HEK293 (cell line): ENCODE measurements at regions not wholly inside any gene's neighbourhood (a gene's known extent, or its start where the extent isn't known, plus 50 kb on each side); places are given as distances from the start of the nearest gene placed in this dataset.
"Not testable (repeated sequence)": the region's sequence is repeated elsewhere in the genome, so short reads cannot be mapped to it uniquely, and the experiment has no call there.

Experiments used
- CTCF ChIA-PET: fragments of 350-600 bp; formaldehyde crosslinking; extraction: SDS; loops from one replicate; lab custom pipeline; 2021; ENCODE audit warnings: antibody characterized with exemption; lab: Yijun Ruan, JAX
- POLR2A ChIA-PET: fragments of 300-600 bp; formaldehyde crosslinking; extraction: SDS; loops from one replicate; lab custom pipeline; 2020; ENCODE audit warnings: antibody characterized with exemption, inconsistent platforms; lab: Yijun Ruan, JAX
- H3K27ac ChIP-seq: fragments of 200-500 bp; sonication (Bioruptor generic); 2 replicates; pipeline ENCODE4 v1.5.1; 2014; ENCODE audit warnings: low read depth, low read length, control low read depth, inconsistent platforms; ENCODE audit errors: extremely low read depth
- H3K36me3 ChIP-seq, 2 experiments: fragments of 200-500 bp in 1 of 2; sonication (Bioruptor generic) in 1 of 2; 1 replicate in 1 of 2; 2 replicates in 1 of 2; pipeline ENCODE4 v1.5.1; 2014 to 2017; ENCODE audit warnings: inconsistent platforms in 2 of 2, low read length in 2 of 2; ENCODE audit not compliant: control insufficient read depth in 2 of 2, insufficient read depth in 1 of 2
- H3K4me1 ChIP-seq: fragments of 200-500 bp; sonication (Bioruptor generic); 2 replicates; pipeline ENCODE4 v1.5.1; 2014; ENCODE audit warnings: mild to moderate bottlenecking, low read length, inconsistent platforms; ENCODE audit not compliant: control insufficient read depth, insufficient read depth
- H3K4me3 ChIP-seq: 2 replicates; pipeline ENCODE4 v1.5.1; 2011; ENCODE audit warnings: low read depth, mild to moderate bottlenecking, control low read depth, low read length, moderate library complexity
- H3K9me3 ChIP-seq: fragments of 200-500 bp; sonication (Bioruptor generic); 2 replicates; pipeline ENCODE4 v1.5.1; 2014; ENCODE audit warnings: low read depth, low read length, inconsistent platforms; ENCODE audit not compliant: control insufficient read depth, insufficient read depth
- IKZF3 ChIP-seq: fragments of 450-650 bp; IDR thresholded peaks from 2 replicates; pipeline ENCODE4 v1.5.0; 2018; ENCODE audit warnings: missing biosample characterization, mild to moderate bottlenecking, missing genetic modification characterization, moderate library complexity
- PRDM10 ChIP-seq: fragments of 450-650 bp; formaldehyde crosslinking; IDR thresholded peaks from 2 replicates; pipeline ENCODE4 v1.5.1; 2016; ENCODE audit warnings: missing biosample characterization, missing genetic modification characterization
- SALL2 ChIP-seq: fragments of 450-650 bp; formaldehyde crosslinking; IDR thresholded peaks from 2 replicates; pipeline ENCODE4 v1.5.0; 2017; ENCODE audit warnings: missing biosample characterization, mild to moderate bottlenecking, missing genetic modification characterization, borderline replicate concordance
- SP7 ChIP-seq: fragments of 450-650 bp; formaldehyde crosslinking; IDR thresholded peaks from 2 replicates; pipeline ENCODE4 v1.5.1; 2016; ENCODE audit warnings: missing biosample characterization, missing genetic modification characterization
- TRIM28 ChIP-seq: IDR thresholded peaks from 2 replicates; pipeline ENCODE4 v1.6.1; 2011; ENCODE audit warnings: low read length, control low read depth, borderline replicate concordance
- YY2 ChIP-seq: fragments of 450-650 bp; formaldehyde crosslinking; IDR thresholded peaks from 2 replicates; pipeline ENCODE4 v1.5.1; 2016; ENCODE audit warnings: missing biosample characterization, missing genetic modification characterization
- ZNF138 ChIP-seq: fragments of 450-650 bp; formaldehyde crosslinking; IDR thresholded peaks from 2 replicates; pipeline ENCODE4 v1.5.1; 2016; ENCODE audit warnings: missing biosample characterization, missing genetic modification characterization, borderline replicate concordance
- ZNF23 ChIP-seq: fragments of 450-650 bp; formaldehyde crosslinking; IDR thresholded peaks from 2 replicates; pipeline ENCODE4 v1.5.1; 2016; ENCODE audit warnings: missing biosample characterization, missing genetic modification characterization, borderline replicate concordance
- ZNF350 ChIP-seq: fragments of 450-650 bp; formaldehyde crosslinking; IDR thresholded peaks from 2 replicates; pipeline ENCODE4 v1.5.0; 2017; ENCODE audit warnings: missing biosample characterization, mild to moderate bottlenecking, missing genetic modification characterization
- ZNF366 ChIP-seq: fragments of 450-650 bp; formaldehyde crosslinking; conservative IDR thresholded peaks from 2 replicates; pipeline ENCODE4 v1.5.1; 2016; ENCODE audit warnings: missing biosample characterization, missing genetic modification characterization
- ZNF426 ChIP-seq: fragments of 450-650 bp; formaldehyde crosslinking; IDR thresholded peaks from 2 replicates; pipeline ENCODE4 v1.5.1; 2017; ENCODE audit warnings: missing biosample characterization, missing genetic modification characterization, mild to moderate bottlenecking, inconsistent platforms, moderate library complexity
- ZNF48 ChIP-seq: fragments of 450-650 bp; formaldehyde crosslinking; IDR thresholded peaks from 2 replicates; pipeline ENCODE4 v1.5.1; 2016; ENCODE audit warnings: missing biosample characterization, missing genetic modification characterization
- ZNF548 ChIP-seq: fragments of 450-650 bp; formaldehyde crosslinking; IDR thresholded peaks from 2 replicates; pipeline ENCODE4 v1.5.1; 2016; ENCODE audit warnings: missing biosample characterization, missing genetic modification characterization
- ZNF555 ChIP-seq: fragments of 450-650 bp; formaldehyde crosslinking; conservative IDR thresholded peaks from 2 replicates; pipeline ENCODE4 v1.5.1; 2017; ENCODE audit warnings: missing biosample characterization, mild to moderate bottlenecking, missing genetic modification characterization, inconsistent platforms
- ZNF624 ChIP-seq: fragments of 450-650 bp; formaldehyde crosslinking; IDR thresholded peaks from 2 replicates; pipeline ENCODE4 v1.5.1; 2017; ENCODE audit warnings: missing biosample characterization, missing genetic modification characterization
- ZNF629 ChIP-seq: fragments of 450-650 bp; formaldehyde crosslinking; IDR thresholded peaks from 2 replicates; pipeline ENCODE4 v1.5.1; 2017; ENCODE audit warnings: missing biosample characterization, missing genetic modification characterization
- ZNF660 ChIP-seq: fragments of 450-650 bp; IDR thresholded peaks from 2 replicates; pipeline ENCODE4 v1.5.1; 2018; ENCODE audit warnings: missing biosample characterization, mild to moderate bottlenecking, missing genetic modification characterization
- ZNF677 ChIP-seq: fragments of 450-650 bp; IDR thresholded peaks from 2 replicates; pipeline ENCODE4 v1.5.0; 2018; ENCODE audit warnings: missing biosample characterization, mild to moderate bottlenecking, missing genetic modification characterization, moderate library complexity
- ZNF707 ChIP-seq: fragments of 450-650 bp; formaldehyde crosslinking; IDR thresholded peaks from 2 replicates; pipeline ENCODE4 v1.5.1; 2016; ENCODE audit warnings: missing biosample characterization, missing genetic modification characterization
- ZNF768 ChIP-seq: fragments of 450-650 bp; formaldehyde crosslinking; IDR thresholded peaks from 2 replicates; pipeline ENCODE4 v1.5.1; 2018; ENCODE audit warnings: missing biosample characterization, mild to moderate bottlenecking, missing genetic modification characterization
- ZNF791 ChIP-seq: fragments of 450-650 bp; formaldehyde crosslinking; IDR thresholded peaks from 2 replicates; pipeline ENCODE4 v1.5.1; 2016; ENCODE audit warnings: missing biosample characterization, missing genetic modification characterization
- ZNF843 ChIP-seq: fragments of 450-650 bp; formaldehyde crosslinking; IDR thresholded peaks from 2 replicates; pipeline ENCODE4 v1.5.1; 2016; ENCODE audit warnings: missing biosample characterization, missing genetic modification characterization
- TF ChIP-seq, protein P1 (sequence below): fragments of 450-650 bp; formaldehyde crosslinking; IDR thresholded peaks from 2 replicates; pipeline ENCODE4 v1.5.1; 2017; ENCODE audit warnings: missing biosample characterization, missing genetic modification characterization
- TF ChIP-seq, protein P2 (sequence below): fragments of 450-650 bp; formaldehyde crosslinking; IDR thresholded peaks from 2 replicates; pipeline ENCODE4 v1.5.1; 2017; ENCODE audit warnings: missing biosample characterization, mild to moderate bottlenecking, missing genetic modification characterization, moderate library complexity

- ChIA-PET POLR2A (no interaction called here), CTCF (no interaction called here)
- Histone ChIP-seq H3K36me3 (no peaks in the 10 kb centered on the region), H3K4me3 (no peak overlapping the region), H3K27ac (no peak overlapping the region), H3K4me1 (peaks cover 10% of the 10 kb centered on the region), H3K9me3 (no peaks in the 10 kb centered on the region)
- TF ChIP-seq ZNF768 (tag by site-specific recombination) (no peak), ZNF138 (tag by site-specific recombination) (no peak), ZNF707 (tag by site-specific recombination) (no peak), ZNF48 (tag by site-specific recombination) (no peak), ZNF660 (tag by site-specific recombination) (no peak)
- TF ChIP-seq, protein P1, sequence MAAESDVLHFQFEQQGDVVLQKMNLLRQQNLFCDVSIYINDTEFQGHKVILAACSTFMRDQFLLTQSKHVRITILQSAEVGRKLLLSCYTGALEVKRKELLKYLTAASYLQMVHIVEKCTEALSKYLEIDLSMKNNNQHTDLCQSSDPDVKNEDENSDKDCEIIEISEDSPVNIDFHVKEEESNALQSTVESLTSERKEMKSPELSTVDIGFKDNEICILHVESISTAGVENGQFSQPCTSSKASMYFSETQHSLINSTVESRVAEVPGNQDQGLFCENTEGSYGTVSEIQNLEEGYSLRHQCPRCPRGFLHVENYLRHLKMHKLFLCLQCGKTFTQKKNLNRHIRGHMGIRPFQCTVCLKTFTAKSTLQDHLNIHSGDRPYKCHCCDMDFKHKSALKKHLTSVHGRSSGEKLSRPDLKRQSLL = no peak
Measured at GRCh38 chr10:120186506-120186905, 270.5 kb upstream of the PLPP4 start.

DNA sequence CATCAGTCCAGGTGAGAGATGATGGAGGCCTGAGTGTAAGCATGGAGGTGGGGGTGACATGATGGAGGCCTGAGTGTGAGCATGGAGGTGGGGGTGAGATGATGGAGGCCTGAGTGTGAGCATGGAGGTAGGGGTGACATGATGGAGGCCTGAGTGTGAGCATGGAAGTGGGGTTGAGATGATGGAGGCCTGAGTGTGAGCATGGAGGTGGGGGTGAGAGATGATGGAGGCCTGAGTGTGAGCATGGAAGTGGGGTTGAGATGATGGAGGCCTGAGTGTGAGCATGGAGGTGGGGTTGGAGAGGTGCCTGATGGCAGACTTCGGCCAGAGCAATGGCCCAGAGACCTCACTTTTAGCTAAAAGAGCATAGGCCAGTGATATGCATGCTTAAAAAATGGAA is 269.9 kb upstream of the PLPP4 start:
- H3K27ac ChIP-seq, POLR2A ChIA-PET, H3K36me3 ChIP-seq, H3K9me3 ChIP-seq, H3K4me3 ChIP-seq, CTCF ChIA-PET, H3K4me1 ChIP-seq: not testable (repeated sequence)
- TF ChIP-seq, protein P1 = peak; percentile 97; the same call in 1 of the 2 replicates

DNA sequence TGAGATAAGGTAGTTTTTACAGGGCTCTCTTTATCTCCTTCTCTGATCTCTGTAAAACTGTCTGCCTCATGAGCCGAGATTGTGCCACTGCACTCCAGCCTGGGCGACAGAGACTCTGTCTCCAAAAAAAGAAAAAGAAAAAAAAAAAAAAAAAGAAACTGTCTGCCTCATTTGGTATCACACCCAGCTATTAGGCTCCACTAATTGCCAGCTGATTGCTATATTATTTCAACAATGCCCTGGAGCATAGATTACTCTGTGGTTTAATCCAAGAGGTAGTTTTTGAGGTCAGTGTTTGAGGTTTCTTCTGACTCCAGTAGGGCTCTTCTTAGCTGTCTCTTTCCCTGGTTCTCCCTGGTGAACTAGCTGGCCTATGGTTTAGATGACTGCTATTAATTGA is 268.1 kb upstream of the PLPP4 start:
- H3K4me1 ChIP-seq = peaks cover 10% of the 10 kb centered on the region
- no peak overlapping the region for H3K27ac ChIP-seq
- no peak overlapping the region for H3K4me3 ChIP-seq
- no peaks in the 10 kb centered on the region for H3K36me3 ChIP-seq
- ChIA-PET POLR2A (interaction anchor here (0.6 to 0.7 kb wide), 2 partner anchors 52 to 1182 kb away, joined by 3 to 4 read pairs; no protein-coding TSS in a partner anchor), CTCF (interaction anchor here (1.2 kb wide), 1 partner anchor 34 kb away, joined by 3 read pairs; no protein-coding TSS in a partner anchor)
- no peaks in the 10 kb centered on the region for H3K9me3 ChIP-seq
- TF ChIP-seq ZNF23 (tag by site-specific recombination) (no peak), TRIM28 (peak; percentile 7; the same call in 1 of the 2 replicates), YY2 (tag by site-specific recombination) (no peak), PRDM10 (peak; percentile 75), ZNF350 (tag by site-specific recombination) (no peak), IKZF3 (tag by site-specific recombination) (no peak), ZNF843 (no peak), ZNF555 (no peak), SP7 (tag by site-specific recombination) (peak; percentile 64), ZNF624 (no peak), ZNF791 (tag by site-specific recombination) (no peak), SALL2 (no peak), ZNF366 (tag by site-specific recombination) (no peak), ZNF677 (no peak), ZNF629 (tag by site-specific recombination) (no peak), ZNF426 (tag by site-specific recombination) (no peak), ZNF548 (tag by site-specific recombination) (no peak)
- TF ChIP-seq, protein P2, sequence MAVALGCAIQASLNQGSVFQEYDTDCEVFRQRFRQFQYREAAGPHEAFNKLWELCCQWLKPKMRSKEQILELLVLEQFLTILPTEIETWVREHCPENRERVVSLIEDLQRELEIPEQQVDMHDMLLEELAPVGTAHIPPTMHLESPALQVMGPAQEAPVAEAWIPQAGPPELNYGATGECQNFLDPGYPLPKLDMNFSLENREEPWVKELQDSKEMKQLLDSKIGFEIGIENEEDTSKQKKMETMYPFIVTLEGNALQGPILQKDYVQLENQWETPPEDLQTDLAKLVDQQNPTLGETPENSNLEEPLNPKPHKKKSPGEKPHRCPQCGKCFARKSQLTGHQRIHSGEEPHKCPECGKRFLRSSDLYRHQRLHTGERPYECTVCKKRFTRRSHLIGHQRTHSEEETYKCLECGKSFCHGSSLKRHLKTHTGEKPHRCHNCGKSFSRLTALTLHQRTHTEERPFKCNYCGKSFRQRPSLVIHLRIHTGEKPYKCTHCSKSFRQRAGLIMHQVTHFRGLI = no peak
